HEK293 (cell line): ENCODE measurements at regions not wholly inside any gene's neighbourhood (a gene's known extent, or its start where the extent isn't known, plus 50 kb on each side); places are given as distances from the start of the nearest gene placed in this dataset.

ENCODE experiments used
- CTCF ChIA-PET: fragments of 350-600 bp; formaldehyde crosslinking; extraction: SDS; loops from one replicate; lab custom pipeline; 2021; ENCODE audit warnings: antibody characterized with exemption; lab: Yijun Ruan, JAX
- POLR2A ChIA-PET: fragments of 300-600 bp; formaldehyde crosslinking; extraction: SDS; loops from one replicate; lab custom pipeline; 2020; ENCODE audit warnings: antibody characterized with exemption, inconsistent platforms; lab: Yijun Ruan, JAX
- H3K27ac ChIP-seq: fragments of 200-500 bp; sonication (Bioruptor generic); 2 replicates; pipeline ENCODE4 v1.5.1; 2014; ENCODE audit warnings: low read depth, low read length, control low read depth, inconsistent platforms; ENCODE audit errors: extremely low read depth
- H3K36me3 ChIP-seq, 2 experiments: fragments of 200-500 bp in 1 of 2; sonication (Bioruptor generic) in 1 of 2; 1 replicate in 1 of 2; 2 replicates in 1 of 2; pipeline ENCODE4 v1.5.1; 2014 to 2017; ENCODE audit warnings: inconsistent platforms in 2 of 2, low read length in 2 of 2; ENCODE audit not compliant: control insufficient read depth in 2 of 2, insufficient read depth in 1 of 2
- H3K4me1 ChIP-seq: fragments of 200-500 bp; sonication (Bioruptor generic); 2 replicates; pipeline ENCODE4 v1.5.1; 2014; ENCODE audit warnings: mild to moderate bottlenecking, low read length, inconsistent platforms; ENCODE audit not compliant: control insufficient read depth, insufficient read depth
- H3K4me3 ChIP-seq: 2 replicates; pipeline ENCODE4 v1.5.1; 2011; ENCODE audit warnings: low read depth, mild to moderate bottlenecking, control low read depth, low read length, moderate library complexity
- H3K9me3 ChIP-seq: fragments of 200-500 bp; sonication (Bioruptor generic); 2 replicates; pipeline ENCODE4 v1.5.1; 2014; ENCODE audit warnings: low read depth, low read length, inconsistent platforms; ENCODE audit not compliant: control insufficient read depth, insufficient read depth
- ELK4 ChIP-seq: IDR thresholded peaks from 2 replicates; pipeline ENCODE4 v1.6.1; 2011; ENCODE audit warnings: mild to moderate bottlenecking, low read depth, low read length, borderline replicate concordance
- INSM2 ChIP-seq: fragments of 450-650 bp; formaldehyde crosslinking; IDR thresholded peaks from 2 replicates; pipeline ENCODE4 v1.5.1; 2016; ENCODE audit warnings: missing biosample characterization, missing genetic modification characterization
- KLF9 ChIP-seq: fragments of 450-650 bp; formaldehyde crosslinking; IDR thresholded peaks from 2 replicates; pipeline ENCODE4 v1.5.1; 2016; ENCODE audit warnings: missing biosample characterization, missing genetic modification characterization, low read depth
- MZF1 ChIP-seq: fragments of 450-650 bp; formaldehyde crosslinking; IDR thresholded peaks from 2 replicates; pipeline ENCODE4 v1.5.1; 2017; ENCODE audit warnings: missing biosample characterization, missing genetic modification characterization, borderline replicate concordance
- OVOL3 ChIP-seq: fragments of 450-650 bp; formaldehyde crosslinking; IDR thresholded peaks from 2 replicates; pipeline ENCODE4 v1.5.1; 2016; ENCODE audit warnings: missing biosample characterization, missing genetic modification characterization
- PATZ1 ChIP-seq: fragments of 450-650 bp; formaldehyde crosslinking; IDR thresholded peaks from 2 replicates; pipeline ENCODE4 v1.5.1; 2016; ENCODE audit warnings: missing biosample characterization, missing genetic modification characterization
- SP3 ChIP-seq: fragments of 450-650 bp; formaldehyde crosslinking; IDR thresholded peaks from 2 replicates; pipeline ENCODE4 v1.5.1; 2016; ENCODE audit warnings: missing biosample characterization, missing genetic modification characterization
- ZBTB20 ChIP-seq: fragments of 450-650 bp; formaldehyde crosslinking; IDR thresholded peaks from 2 replicates; pipeline ENCODE4 v1.5.1; 2016; ENCODE audit warnings: missing biosample characterization, missing genetic modification characterization
- ZNF112 ChIP-seq: fragments of 450-650 bp; formaldehyde crosslinking; IDR thresholded peaks from 2 replicates; pipeline ENCODE4 v1.5.0; 2017; ENCODE audit warnings: missing biosample characterization, missing genetic modification characterization
- ZNF133 ChIP-seq: fragments of 450-650 bp; formaldehyde crosslinking; IDR thresholded peaks from 2 replicates; pipeline ENCODE4 v1.5.1; 2016; ENCODE audit warnings: missing biosample characterization, missing genetic modification characterization
- ZNF169 ChIP-seq: fragments of 450-650 bp; formaldehyde crosslinking; IDR thresholded peaks from 2 replicates; pipeline ENCODE4 v1.5.1; 2016; ENCODE audit warnings: missing biosample characterization, missing genetic modification characterization
- ZNF175 ChIP-seq: fragments of 450-650 bp; formaldehyde crosslinking; IDR thresholded peaks from 2 replicates; pipeline ENCODE4 v1.5.1; 2016; ENCODE audit warnings: missing biosample characterization, missing genetic modification characterization
- ZNF2 ChIP-seq: fragments of 450-650 bp; formaldehyde crosslinking; IDR thresholded peaks from 2 replicates; pipeline ENCODE4 v1.5.1; 2016; ENCODE audit warnings: missing biosample characterization, missing genetic modification characterization
- ZNF221 ChIP-seq: fragments of 450-650 bp; formaldehyde crosslinking; IDR thresholded peaks from 2 replicates; pipeline ENCODE4 v1.5.1; 2017; ENCODE audit warnings: missing biosample characterization, missing genetic modification characterization, borderline replicate concordance
- ZNF26 ChIP-seq: fragments of 450-650 bp; formaldehyde crosslinking; IDR thresholded peaks from 2 replicates; pipeline ENCODE4 v1.5.1; 2016; ENCODE audit warnings: missing biosample characterization, missing genetic modification characterization
- ZNF324 ChIP-seq: fragments of 450-650 bp; formaldehyde crosslinking; IDR thresholded peaks from 2 replicates; pipeline ENCODE4 v1.5.1; 2016; ENCODE audit warnings: missing biosample characterization, missing genetic modification characterization
- ZNF48 ChIP-seq: fragments of 450-650 bp; formaldehyde crosslinking; IDR thresholded peaks from 2 replicates; pipeline ENCODE4 v1.5.1; 2016; ENCODE audit warnings: missing biosample characterization, missing genetic modification characterization
- ZNF514 ChIP-seq: fragments of 450-650 bp; formaldehyde crosslinking; IDR thresholded peaks from 2 replicates; pipeline ENCODE4 v1.5.1; 2016; ENCODE audit warnings: missing biosample characterization, missing genetic modification characterization
- ZNF571 ChIP-seq: fragments of 450-650 bp; formaldehyde crosslinking; IDR thresholded peaks from 2 replicates; pipeline ENCODE4 v1.5.0; 2017; ENCODE audit warnings: missing biosample characterization, missing genetic modification characterization
- ZNF580 ChIP-seq: fragments of 450-650 bp; formaldehyde crosslinking; IDR thresholded peaks from 2 replicates; pipeline ENCODE4 v1.5.1; 2016; ENCODE audit warnings: missing biosample characterization, missing genetic modification characterization
- ZNF639 ChIP-seq: fragments of 450-650 bp; formaldehyde crosslinking; IDR thresholded peaks from 2 replicates; pipeline ENCODE4 v1.5.1; 2016; ENCODE audit warnings: missing biosample characterization, missing genetic modification characterization
- ZNF747 ChIP-seq: fragments of 450-650 bp; formaldehyde crosslinking; IDR thresholded peaks from 2 replicates; pipeline ENCODE4 v1.5.1; 2016; ENCODE audit warnings: missing biosample characterization, missing genetic modification characterization
- ZNF843 ChIP-seq: fragments of 450-650 bp; formaldehyde crosslinking; IDR thresholded peaks from 2 replicates; pipeline ENCODE4 v1.5.1; 2016; ENCODE audit warnings: missing biosample characterization, missing genetic modification characterization
- ZSCAN16 ChIP-seq: fragments of 450-650 bp; formaldehyde crosslinking; IDR thresholded peaks from 2 replicates; pipeline ENCODE4 v1.5.1; 2016; ENCODE audit warnings: missing biosample characterization, missing genetic modification characterization
- ZSCAN4 ChIP-seq: fragments of 450-650 bp; formaldehyde crosslinking; IDR thresholded peaks from 2 replicates; pipeline ENCODE4 v1.5.1; 2017; ENCODE audit warnings: missing biosample characterization, missing genetic modification characterization
- ZXDB ChIP-seq: fragments of 450-650 bp; formaldehyde crosslinking; IDR thresholded peaks from 2 replicates; pipeline ENCODE4 v1.5.1; 2016; ENCODE audit warnings: missing biosample characterization, missing genetic modification characterization

GRCh38 chr11:97354576-97354975 is 964.8 kb downstream of the JRKL start:
- CTCF ChIA-PET: no interaction called here
- Histone ChIP-seq H3K4me3 (no peak overlapping the region), H3K27ac (no peak overlapping the region), H3K36me3 (no peaks in the 10 kb centered on the region), H3K9me3 (no peaks in the 10 kb centered on the region), H3K4me1 (no peaks in the 10 kb centered on the region)
- POLR2A ChIA-PET: no interaction called here
- TF ChIP-seq ZNF175 (tag by site-specific recombination): no peak
- TF ChIP-seq ZNF169 (tag by site-specific recombination): no peak
- TF ChIP-seq ZNF580: no peak
- TF ChIP-seq ZNF221 (tag by site-specific recombination): no peak
- TF ChIP-seq ZNF112 (tag by site-specific recombination): no peak
- no peak for TF ChIP-seq ZNF571
- no peak for TF ChIP-seq ZXDB (tag by site-specific recombination)
- no peak for TF ChIP-seq KLF9 (tag by site-specific recombination)
- no peak for TF ChIP-seq ELK4
- no peak for TF ChIP-seq SP3 (tag by site-specific recombination)
- no peak for TF ChIP-seq ZNF48 (tag by site-specific recombination)
- no peak for TF ChIP-seq ZNF747 (tag by site-specific recombination)
- TF ChIP-seq ZNF324 (tag by site-specific recombination): no peak
- no peak for TF ChIP-seq MZF1 (tag by site-specific recombination)
- no peak for TF ChIP-seq ZNF639 (tag by site-specific recombination)
- no peak for TF ChIP-seq ZSCAN16 (tag by site-specific recombination)
- no peak for TF ChIP-seq ZNF843 (tag by site-specific recombination)
- TF ChIP-seq ZBTB20 (tag by site-specific recombination): no peak

GRCh38 chr11:97355230-97355629 is 965.4 kb downstream of the JRKL start:
- no peaks in the 10 kb centered on the region for H3K4me1 ChIP-seq
- no peaks in the 10 kb centered on the region for H3K36me3 ChIP-seq
- H3K4me3 ChIP-seq: no peak overlapping the region
- TF ChIP-seq ZNF514 (tag by site-specific recombination) (no peak), INSM2 (tag by site-specific recombination) (no peak), PATZ1 (no peak), ZNF26 (tag by site-specific recombination) (no peak), ZSCAN4 (tag by site-specific recombination) (no peak), OVOL3 (tag by site-specific recombination) (no peak), ZNF2 (no peak), ZNF639 (tag by site-specific recombination) (no peak), ZNF133 (tag by site-specific recombination) (no peak)
- no peaks in the 10 kb centered on the region for H3K9me3 ChIP-seq
- CTCF ChIA-PET: no interaction called here
- no peak overlapping the region for H3K27ac ChIP-seq
- POLR2A ChIA-PET: no interaction called here
